ENCODE measurements at regions not wholly inside any gene's neighbourhood (a gene's known extent, or its start where the extent isn't known, plus 50 kb on each side); places are given as distances from the start of the nearest gene placed in this dataset.
"Not testable (repeated sequence)": the region's sequence is repeated elsewhere in the genome, so short reads cannot be mapped to it uniquely, and the experiment has no call there.

DNA sequence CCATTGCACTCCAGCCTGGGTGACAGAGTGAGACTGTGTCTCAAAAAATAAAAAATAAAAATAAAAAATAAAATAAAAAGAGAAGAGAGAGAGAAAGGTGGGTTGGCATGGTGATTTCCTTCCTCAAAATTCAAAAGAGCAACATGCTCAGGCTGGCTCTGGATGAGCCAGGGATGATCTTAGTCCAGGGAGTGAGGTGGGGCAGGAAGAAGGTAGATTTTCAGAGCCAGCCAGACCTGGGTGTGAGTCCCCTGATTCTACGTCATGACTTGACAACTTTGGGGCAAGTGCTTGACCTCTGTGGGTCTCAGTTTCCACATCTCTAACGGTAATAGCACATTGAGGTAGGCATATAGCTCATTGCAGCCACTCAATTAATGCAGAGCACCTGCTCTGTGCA lies 109.4 kb upstream of the CTBP2 start:
- no peak for DNase-seq (ENCODE audit: low spot score)

DNA sequence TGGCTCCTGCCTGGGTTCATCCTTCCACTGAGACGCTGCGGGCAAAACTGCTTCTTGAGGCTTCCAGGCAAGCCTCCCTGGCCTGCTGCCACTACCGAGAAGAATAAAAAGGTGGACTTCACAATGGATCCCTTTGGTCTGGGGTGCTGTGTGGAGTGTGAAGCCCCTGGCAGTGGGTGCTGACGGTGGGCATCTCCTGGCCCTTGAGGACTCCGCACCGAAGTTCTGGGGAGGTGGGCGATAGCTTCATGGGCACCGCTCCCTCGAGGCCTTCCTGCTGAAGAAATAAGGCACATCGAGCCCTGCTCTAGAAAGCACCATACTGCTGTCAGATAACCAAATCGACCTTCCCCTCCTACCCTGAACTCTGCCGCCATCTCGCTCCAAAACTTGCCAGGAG lies 106.6 kb upstream of the CTBP2 start:
- no peak for DNase-seq (ENCODE audit: low spot score)

DNA sequence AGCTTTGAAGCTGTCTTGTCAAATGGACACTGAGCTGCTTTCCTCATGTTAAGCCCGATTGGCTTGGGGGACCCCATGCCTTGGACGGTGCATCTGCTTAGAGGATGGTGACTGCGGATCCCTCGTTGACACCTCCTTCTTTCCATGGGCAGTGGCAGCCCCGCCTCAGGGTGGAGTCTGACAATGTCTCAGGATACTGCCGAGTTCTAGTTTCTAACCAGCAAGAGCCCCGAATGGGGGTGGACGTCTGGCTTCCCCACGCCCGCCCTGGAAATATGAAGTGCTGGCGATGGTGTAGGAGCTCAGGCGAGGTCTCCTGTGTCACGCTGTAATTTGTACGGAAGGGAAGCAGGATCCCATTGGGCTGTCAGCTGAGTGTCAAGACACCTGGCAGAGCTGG lies 106.2 kb upstream of the CTBP2 start:
- no peak for DNase-seq (ENCODE audit: low spot score)

DNA sequence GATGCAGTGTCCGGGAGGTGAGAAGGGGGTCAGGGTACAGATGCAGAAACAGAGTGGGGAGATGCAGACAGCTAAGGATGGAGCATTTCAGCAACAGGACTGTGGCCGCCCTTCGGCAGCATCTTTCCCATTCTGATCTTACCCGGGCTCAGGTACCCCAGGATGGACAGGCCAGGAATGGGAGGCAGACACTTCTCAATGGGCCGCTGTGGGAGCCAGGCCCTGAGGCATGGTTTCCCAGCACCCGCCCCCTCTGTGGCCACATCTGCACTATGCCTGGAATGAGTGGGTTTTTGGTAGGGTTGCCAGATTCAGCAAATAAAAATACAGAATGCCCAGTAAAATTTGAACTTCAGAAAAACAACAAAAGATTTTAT lies 105.2 kb upstream of the CTBP2 start:
- no peak for DNase-seq (ENCODE audit: low spot score)

DNA sequence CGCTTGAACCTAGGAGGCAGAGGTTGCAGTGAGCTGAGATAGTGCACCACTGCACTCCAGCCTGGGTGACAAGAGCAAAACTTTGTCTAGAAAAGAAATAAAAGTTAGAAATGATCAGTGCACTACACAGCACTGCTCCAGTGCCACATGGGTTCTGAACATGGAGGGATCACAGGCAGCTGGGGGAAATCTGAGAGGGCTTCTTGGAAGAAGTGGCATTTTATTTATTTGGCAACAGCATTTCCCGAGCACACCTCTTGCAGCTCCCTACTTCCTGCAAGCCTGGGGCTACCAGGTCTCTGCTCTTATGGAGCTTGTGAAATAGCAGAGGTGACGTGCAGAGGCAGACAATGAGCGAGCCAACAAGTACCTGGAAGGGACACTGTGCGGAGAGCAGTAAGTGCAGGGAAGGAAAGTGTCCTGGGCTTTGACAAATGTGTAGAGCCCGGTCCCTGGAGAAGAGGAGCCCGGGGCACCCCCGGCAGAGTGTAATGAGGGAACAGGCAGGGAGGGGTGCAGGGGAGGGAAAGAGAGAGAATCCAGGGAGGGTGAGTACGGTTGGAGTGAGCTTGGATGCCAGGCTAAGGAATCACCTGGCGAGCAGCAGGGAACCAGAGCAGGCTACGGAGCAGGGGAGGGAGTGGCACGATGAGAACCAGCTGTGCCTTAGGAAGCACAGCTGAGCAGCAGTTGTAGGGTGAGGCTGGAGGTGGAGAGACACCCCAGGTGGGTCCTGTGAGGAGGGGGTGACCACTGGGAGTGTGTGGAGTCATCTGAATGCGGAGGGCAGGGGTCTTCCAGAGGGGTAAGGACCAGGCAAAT lies 104.6 kb upstream of the CTBP2 start:
- DNase-seq (ENCODE audit: low spot score): no peak

DNA sequence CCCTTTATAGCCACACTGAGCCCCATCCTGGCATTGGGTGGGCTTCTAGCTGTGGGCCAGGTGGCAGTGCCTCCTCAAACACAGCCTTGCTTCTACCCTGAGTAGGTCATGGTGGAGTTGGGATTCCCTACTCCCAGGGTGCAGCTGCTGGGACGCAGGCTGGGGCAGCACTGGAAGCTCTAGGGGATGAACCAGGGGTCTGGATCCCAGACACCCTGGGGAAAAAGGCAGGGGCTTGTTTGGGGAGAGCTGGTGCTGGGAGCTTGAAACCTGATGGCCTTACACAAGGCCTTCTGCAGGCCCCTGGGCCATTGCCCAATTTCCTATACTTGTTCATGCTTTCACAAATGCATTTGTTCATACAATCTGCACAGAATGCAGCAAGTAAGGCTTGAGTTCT lies 103.7 kb upstream of the CTBP2 start:
- no peak for DNase-seq (ENCODE audit: low spot score)

DNA sequence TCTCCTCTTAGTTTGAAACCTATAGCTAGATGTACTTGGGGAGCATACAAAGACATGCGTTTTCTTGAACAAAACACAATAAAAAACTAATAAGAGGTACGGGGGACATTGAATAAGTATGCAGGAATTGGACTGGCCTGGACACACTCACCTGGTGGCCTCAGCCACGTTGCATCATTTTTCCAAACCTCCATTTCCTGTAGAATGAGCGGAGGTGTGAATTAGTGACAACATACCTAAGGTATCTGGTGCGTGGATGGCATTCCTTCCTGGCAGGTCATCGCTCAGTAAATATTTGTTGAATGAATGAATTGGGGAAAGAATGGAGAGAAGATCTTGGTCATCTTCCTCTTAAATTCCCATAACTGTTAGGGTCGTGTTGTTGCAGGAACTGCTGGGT lies 103.2 kb upstream of the CTBP2 start:
- DNase-seq (ENCODE audit: low spot score): no peak

DNA sequence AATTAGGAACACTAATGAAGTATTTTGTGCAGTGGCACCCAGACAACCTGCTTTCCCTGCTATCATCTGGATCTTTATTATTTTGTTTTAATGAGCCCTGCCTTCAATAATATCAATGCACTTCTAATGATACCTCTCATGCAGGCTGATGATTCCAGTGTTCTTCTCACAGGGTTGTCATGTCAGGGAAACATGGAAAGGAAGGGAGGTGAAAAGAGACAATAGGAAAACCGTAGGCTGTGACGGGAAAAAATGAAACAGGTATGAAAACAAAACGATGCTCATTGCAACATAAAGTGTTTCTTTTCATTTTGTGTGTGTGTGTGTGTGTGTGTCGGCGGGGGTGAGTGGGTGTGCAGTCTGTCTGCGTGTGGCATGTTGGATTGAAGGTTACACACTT lies 102.6 kb upstream of the CTBP2 start:
- DNase-seq (ENCODE audit: low spot score): no peak

DNA sequence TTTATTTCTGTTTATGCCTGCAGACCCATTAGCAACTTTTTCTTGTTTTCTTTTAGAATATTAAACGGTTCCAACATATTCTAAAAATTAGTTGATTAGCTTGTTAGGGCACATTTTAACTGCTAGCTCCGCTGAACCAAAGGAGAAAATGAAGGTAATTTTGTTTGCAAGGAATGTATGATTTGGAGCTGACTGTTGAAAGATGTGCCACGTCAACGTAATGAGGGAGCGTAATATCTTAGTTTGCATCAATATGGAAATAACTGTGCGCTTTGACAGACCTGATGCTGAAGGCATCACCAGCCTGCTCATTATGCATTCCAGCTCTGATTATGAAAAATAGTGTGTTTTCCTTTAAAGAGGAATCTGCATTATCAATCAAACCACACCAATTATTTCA lies 102.0 kb upstream of the CTBP2 start:
- DNase-seq (ENCODE audit: low spot score): no peak

DNA sequence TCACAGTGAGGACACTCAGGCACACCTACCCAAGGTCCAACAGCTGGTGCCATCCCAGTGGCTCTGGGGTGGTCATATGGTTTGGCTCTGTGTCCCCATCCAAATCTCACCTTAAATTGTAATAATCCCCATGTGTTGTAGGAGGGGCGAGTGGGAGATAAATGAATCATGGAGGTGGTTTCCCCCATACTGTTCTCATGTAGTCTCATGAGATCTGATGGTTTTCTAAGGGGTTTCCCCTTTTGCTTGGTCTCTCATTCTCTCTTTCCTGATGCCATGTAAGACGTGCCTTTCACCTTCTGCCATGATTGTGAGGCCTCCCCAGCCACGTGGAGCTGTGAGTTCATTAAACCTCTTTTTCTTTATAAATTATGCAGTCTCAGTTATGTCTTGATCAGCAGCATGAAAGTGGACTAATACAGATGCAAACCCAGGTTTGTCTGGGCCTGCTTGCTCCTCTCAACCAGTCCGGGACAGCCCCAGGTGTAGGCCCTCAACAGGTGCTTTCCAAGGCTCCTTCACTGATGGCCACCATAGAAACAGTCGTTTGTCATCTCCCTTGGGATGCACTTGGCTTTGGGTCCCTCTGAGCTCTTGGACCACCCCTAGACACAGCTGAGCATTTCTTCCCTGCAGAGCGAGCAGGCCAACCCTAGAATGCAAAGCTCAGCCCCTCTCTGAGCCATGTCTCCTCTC lies 101.3 kb upstream of the CTBP2 start:
- no peak for DNase-seq (ENCODE audit: low spot score)

DNA sequence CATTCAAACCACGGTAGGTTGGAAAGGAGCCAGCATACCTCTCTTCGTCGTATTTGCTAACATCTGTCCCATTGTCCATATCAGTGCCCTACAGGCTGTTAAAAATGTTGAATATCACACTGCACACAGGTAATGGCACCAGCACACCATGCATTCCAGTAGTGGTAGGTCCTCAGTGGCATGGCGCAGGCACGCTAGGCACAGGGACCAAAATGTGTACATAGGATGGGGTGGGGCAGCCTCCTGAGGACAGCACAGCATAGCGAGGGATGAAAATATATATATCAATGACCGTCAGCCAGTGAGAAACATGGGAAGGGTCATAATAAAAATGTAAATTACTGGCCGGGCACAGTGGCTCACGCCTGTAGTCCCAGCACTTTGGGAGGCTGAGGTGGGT lies 99.9 kb upstream of the CTBP2 start:
- no peak for DNase-seq (ENCODE audit: low spot score)

DNA sequence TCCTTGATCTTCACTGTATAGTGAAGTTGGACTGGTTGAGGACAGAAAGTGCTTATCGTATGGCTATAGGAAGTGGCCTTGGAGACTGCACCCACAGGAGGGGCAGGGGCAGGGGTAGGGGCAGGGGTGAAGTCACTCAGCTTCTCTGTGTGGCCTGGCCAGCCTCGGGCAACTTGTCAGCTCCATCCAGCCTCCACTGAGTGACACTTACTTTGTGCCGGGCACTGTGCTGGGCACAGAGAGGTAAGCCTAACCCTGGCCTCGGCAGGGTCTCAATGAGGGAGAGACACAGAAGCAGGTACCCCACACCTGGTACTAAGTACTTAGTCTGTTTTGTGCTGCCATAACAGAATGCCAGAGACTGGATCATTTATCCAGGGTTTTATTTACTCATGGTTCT lies 99.3 kb upstream of the CTBP2 start:
- no peak for DNase-seq (ENCODE audit: low spot score)

DNA sequence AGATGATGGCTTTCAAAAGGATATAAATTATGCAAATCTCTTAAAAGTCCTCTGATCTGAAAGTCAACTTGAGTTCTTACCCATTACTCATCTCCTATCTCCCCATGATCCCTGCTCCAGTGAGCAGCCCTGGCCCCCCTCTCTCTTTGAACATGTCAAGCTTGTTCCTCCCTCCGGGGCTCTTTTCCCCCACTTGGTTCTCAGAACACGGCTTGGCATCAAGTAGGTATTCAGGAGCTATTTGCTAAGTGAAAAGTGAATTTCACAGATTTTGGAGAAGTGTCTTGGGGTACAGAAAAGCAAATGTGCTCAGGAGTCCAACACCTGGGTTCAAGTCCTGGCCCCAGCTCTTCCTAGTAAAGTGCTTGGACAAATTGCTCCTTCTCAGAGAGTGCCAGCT lies 98.3 kb upstream of the CTBP2 start:
- no peak for DNase-seq (ENCODE audit: low spot score)

DNA sequence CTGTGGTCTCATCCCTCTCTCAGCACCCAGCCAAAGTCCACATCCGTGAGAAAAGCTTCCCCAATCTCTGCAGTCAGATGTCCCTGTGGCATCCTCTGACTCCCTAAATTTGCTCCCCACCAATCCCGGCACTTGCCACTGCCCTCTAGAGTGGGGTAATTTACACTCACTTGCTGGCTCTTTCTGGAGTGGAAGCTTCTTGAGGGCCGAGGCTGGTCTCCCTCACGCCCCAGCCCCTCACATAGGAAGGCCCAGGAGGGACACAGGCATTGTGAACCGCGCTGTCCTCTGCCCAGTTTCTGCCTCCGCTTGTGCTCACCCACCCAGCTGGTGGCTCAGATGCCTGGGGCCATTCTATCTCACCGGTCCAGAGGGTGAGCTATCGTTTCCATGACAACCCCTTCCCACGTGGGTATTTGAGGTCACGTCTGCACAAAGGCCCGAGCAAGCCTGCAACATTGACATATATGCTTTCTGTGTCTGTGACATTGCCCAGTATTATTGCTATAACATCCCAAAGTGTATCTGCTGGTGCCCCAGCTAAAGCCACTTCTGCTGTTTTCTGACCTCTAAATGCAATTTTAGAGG lies 97.3 kb upstream of the CTBP2 start:
- no peak for DNase-seq (ENCODE audit: low spot score)

DNA sequence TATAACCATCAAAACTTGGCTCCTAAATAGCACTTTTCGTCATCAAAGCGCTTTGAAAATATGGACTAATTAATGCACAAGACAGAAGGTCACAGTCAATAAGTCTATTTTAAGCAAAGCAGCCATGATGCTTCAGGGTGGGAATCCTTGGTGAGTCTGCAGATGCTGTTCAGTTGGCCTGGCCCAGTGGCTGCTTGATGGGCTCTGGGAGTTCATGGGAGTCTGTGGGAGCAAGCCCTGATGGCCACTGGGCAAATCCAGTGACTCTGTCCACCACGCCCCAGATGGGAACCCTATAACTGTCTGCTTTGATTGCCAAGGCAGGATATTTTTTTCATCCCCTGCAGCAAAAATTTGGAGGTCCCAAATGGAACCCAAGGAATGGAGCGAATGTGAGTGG lies 95.7 kb upstream of the CTBP2 start:
- no peak for DNase-seq (ENCODE audit: low spot score)

DNA sequence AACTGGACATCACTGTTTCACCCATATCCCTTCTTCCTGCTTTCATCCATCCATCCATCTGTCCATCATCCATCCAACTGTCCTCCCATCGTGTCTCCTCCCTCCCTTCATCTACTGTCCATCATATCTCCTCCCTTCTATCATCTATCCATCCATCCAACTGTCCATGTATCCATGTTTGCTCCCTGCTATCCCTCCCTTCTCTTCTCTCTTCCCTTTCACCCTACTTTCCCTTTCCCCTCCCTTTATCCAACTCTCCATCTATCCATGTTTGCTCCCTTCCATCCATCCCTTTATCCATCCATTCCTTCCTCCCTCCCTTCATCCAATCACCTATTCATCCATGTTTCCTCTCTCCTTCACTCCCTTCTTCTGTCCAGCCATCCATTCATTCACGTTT lies 92.6 kb upstream of the CTBP2 start:
- no peak for DNase-seq (ENCODE audit: low spot score)

DNA sequence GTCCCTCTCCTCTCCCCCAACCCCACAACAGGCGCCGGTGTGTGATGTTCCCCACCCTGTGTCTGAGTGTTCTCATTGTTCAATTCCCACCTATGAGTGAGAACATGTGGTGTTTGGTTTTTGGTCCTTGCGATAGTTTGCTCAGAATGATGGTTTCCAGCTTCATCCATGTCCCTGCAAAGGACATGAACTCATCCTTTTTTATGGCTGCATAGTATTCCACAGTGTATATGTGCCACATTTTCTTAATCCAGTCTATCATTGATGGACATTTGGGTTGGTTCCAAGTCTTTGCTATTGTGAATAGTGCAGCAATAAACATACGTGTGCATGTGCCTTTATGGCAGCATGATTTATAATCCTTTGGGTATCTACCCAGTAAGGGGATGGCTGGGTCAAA lies 90.5 kb upstream of the CTBP2 start:
- DNase-seq (ENCODE audit: low spot score): not testable (repeated sequence)

DNA sequence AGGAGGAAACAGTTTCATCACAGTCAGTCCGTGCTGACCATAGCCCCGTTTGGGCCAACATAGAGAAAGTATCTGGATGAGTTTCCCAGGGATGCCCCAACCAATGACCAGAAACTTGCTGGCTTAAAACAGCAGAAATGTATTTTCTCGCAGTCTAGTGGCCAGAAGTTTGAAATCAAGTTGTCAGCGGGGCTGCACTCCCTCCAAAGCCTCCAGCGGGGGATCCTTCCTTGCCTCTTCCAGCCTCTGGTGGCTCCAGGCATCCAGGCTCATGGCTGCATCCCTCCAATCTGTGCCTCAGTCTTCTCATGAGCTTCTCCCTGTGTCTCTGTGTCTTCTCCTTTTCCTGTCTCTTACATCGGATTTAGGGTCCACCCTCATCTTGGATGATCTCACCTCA lies 89.6 kb upstream of the CTBP2 start:
- DNase-seq (ENCODE audit: low spot score): no peak

DNA sequence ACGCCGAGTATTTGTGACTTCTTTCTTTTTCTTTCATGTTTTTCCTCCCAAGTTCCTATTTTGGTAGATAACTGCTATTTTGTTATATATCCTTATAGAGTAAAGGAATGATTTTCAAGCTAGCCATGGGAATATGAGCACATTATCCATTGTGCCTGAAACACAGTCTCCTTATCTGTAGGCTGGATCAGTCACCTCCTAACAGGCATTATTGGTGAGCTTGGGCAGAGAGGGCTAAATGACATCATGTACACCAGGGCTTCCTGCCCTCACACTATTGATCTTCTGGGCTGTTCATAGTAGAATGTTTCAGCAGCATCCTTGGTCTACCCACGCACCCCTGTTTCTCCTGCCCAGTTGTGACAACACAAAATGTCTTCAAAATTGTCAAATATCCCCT lies 88.1 kb upstream of the CTBP2 start:
- no peak for DNase-seq (ENCODE audit: low spot score)

DNA sequence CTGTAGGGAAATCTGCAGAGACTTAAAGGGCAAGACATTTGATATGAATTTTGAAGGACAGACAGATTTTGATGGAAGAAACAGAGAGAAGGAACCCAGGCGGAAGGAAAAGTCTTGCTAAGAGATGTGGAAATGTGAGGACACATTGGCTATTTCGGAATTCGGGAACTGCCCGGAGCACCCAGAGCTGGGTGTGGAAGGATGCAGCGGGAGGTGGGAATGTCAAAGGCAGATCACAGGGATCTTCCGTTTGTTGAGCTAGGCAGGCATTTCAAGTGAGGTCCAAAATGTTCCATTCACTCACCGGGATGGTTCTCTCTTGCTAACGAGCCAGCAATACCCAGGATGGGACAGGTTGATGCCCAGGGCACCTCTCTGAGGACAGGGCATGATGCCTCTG lies 87.2 kb upstream of the CTBP2 start:
- DNase-seq (ENCODE audit: low spot score): no peak

DNA sequence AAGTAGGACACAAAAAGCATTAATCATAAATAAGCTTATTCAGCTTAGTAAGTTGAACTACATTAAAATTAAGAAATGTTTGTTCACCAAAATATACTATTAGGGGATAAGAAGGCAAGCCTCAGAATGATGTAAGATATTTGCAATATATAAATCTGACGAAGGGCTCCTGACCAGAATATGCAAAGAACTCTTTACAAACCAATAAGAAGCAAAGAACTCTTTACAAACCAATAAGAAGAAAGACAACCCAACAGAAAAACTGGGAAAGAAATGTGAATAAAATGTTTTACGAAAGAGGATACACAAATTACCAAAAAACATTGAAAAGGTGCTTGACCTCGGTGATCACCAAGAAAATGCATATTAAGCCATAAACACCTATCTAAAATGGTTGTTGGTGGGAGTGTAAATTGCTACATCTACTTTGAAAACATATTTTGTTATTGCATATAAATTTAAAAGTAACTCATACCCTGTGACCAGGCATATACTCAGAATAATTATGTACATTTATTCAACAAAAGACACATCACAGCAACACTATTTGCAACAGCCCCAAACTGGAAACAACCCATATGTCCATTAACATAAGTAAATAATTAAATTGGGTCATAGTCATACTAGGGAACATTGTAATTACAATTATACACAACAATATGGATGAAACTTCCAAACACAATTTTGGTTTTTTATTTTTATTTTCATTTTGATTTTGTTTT lies 83.3 kb upstream of the CTBP2 start:
- DNase-seq (ENCODE audit: low spot score): no peak

DNA sequence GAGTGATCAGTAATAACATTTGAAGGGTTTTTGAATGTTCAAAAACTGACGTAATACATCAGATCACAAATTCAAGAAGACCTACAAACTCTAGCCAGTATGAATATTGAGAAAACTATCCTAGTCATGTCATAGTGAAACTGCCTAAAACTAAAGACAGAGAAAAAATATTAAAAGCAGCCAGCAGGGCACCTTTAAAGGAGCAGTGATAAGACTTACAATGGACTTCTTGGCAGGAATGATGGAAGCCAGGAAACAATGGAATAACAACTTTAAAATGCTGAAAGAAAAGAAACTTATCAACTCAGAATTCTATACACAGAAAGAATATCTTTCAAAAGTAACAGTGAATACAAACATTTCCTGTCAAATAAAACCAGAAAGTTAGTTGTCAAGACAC lies 78.3 kb upstream of the CTBP2 start:
- DNase-seq (ENCODE audit: low spot score): no peak

DNA sequence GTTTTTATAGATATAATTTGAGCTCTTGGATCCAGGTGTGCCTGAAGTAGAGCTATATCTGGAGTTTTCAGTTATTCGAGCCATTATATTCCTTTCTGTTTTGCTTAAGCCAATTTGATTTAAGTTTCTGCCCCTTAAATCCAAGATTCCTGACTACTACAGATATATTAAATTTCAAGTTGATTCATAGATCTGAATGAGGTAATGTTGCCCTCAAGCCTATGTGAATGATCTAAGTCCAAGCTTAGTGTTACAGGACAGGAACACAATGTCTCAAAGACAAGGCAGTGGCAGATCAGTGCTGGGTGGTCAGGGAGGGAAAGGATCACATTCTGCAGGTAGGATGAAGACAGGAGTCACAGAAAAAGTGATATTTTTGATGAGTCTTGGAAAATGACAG lies 75.7 kb upstream of the CTBP2 start:
- no peak for DNase-seq (ENCODE audit: low spot score)
